T-helper 1 cell treated with Interleukin-12 subunit alpha and Interleukin-12 subunit beta and Interleukin-4 antibody, amounts not matched to agents 30 μg/mL and 1 μg/mL, for 36 hours (primary cell): ENCODE measurements at regions not wholly inside any gene's neighbourhood (a gene's known extent, or its start where the extent isn't known, plus 50 kb on each side); places are given as distances from the start of the nearest gene placed in this dataset.

Experiments
- H3K27ac Mint-ChIP-seq: one replicate; pipeline ENCODE4 v1.8.0; 2021; ENCODE audit warnings: mild to moderate bottlenecking, mixed read lengths
- H3K27me3 Mint-ChIP-seq: one replicate; pipeline ENCODE4 v1.8.0; 2021; ENCODE audit warnings: low read depth, mixed read lengths
- H3K36me3 Mint-ChIP-seq: one replicate; pipeline ENCODE4 v1.8.0; 2021; ENCODE audit warnings: low read depth, mixed read lengths
- H3K4me1 Mint-ChIP-seq: one replicate; pipeline ENCODE4 v1.8.0; 2021; ENCODE audit warnings: low read depth, mixed read lengths
- H3K4me3 Mint-ChIP-seq: one replicate; pipeline ENCODE4 v1.8.0; 2021; ENCODE audit warnings: mild to moderate bottlenecking, moderate library complexity, mixed read lengths
- H3K9me3 Mint-ChIP-seq: one replicate; pipeline ENCODE4 v1.8.0; 2021; ENCODE audit warnings: mixed read lengths

- Mint-ChIP-seq H3K27ac (no peak overlapping the region), H3K27me3 (peaks cover 4% of the 10 kb centered on the region), H3K36me3 (no peaks in the 10 kb centered on the region), H3K4me3 (no peak overlapping the region), H3K9me3 (peaks cover 13% of the 10 kb centered on the region), H3K4me1 (no peaks in the 10 kb centered on the region)
Observed at GRCh38 chr3:106628407-106628806, 748.8 kb upstream of the CCDC54 start.

- no peaks in the 10 kb centered on the region for H3K36me3 Mint-ChIP-seq
- peaks cover 4% of the 10 kb centered on the region for H3K9me3 Mint-ChIP-seq
- H3K4me3 Mint-ChIP-seq = no peak overlapping the region
- H3K27me3 Mint-ChIP-seq = peaks cover 4% of the 10 kb centered on the region
- H3K4me1 Mint-ChIP-seq = no peaks in the 10 kb centered on the region
- no peak overlapping the region for H3K27ac Mint-ChIP-seq
Observed at GRCh38 chr3:106629215-106629832, 747.9 kb upstream of the CCDC54 start.

- Mint-ChIP-seq H3K27me3 (peaks cover 8% of the 10 kb centered on the region), H3K27ac (no peak overlapping the region), H3K4me1 (no peaks in the 10 kb centered on the region), H3K36me3 (no peaks in the 10 kb centered on the region), H3K9me3 (no peaks in the 10 kb centered on the region), H3K4me3 (no peak overlapping the region)
Observed at GRCh38 chr3:106631373-106632108, 745.7 kb upstream of the CCDC54 start.

GRCh38 chr3:106635271-106635670, 742.0 kb upstream of the CCDC54 start:
- Mint-ChIP-seq H3K27me3 (peaks cover 4% of the 10 kb centered on the region), H3K27ac (no peak overlapping the region), H3K4me1 (no peaks in the 10 kb centered on the region), H3K9me3 (no peaks in the 10 kb centered on the region), H3K4me3 (no peak overlapping the region), H3K36me3 (no peaks in the 10 kb centered on the region)

- peaks cover 4% of the 10 kb centered on the region for H3K27me3 Mint-ChIP-seq
- no peak overlapping the region for H3K4me3 Mint-ChIP-seq
- no peak overlapping the region for H3K27ac Mint-ChIP-seq
- H3K36me3 Mint-ChIP-seq = no peaks in the 10 kb centered on the region
- H3K9me3 Mint-ChIP-seq = no peaks in the 10 kb centered on the region
- no peaks in the 10 kb centered on the region for H3K4me1 Mint-ChIP-seq
Observed at GRCh38 chr3:106635826-106636225, 741.4 kb upstream of the CCDC54 start.

DNA sequence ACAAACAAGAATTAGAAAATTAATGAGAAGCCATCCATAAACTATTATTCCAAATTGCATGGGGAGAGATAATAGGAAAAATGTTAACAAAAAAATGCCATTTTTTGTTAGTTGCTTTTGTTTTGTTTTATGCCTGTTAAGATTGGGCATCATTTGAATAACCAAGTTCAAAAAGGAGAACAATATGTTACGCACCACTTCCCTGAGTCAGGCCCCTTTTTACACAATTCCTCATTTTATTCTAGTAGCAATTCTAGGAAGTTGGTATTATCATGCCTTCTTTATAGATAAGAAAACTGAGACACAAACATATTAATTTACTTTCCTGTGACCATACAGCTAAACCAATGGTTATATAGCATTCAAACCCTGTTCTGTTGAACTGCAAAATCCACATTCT, 736.9 kb upstream of the CCDC54 start:
- H3K4me3 Mint-ChIP-seq = no peak overlapping the region
- H3K9me3 Mint-ChIP-seq = no peaks in the 10 kb centered on the region
- H3K27me3 Mint-ChIP-seq = peaks cover 5% of the 10 kb centered on the region
- no peaks in the 10 kb centered on the region for H3K4me1 Mint-ChIP-seq
- H3K27ac Mint-ChIP-seq = no peak overlapping the region
- H3K36me3 Mint-ChIP-seq = no peaks in the 10 kb centered on the region

GRCh38 chr3:106642161-106642560, 735.1 kb upstream of the CCDC54 start:
- H3K9me3 Mint-ChIP-seq = no peaks in the 10 kb centered on the region
- no peaks in the 10 kb centered on the region for H3K4me1 Mint-ChIP-seq
- no peak overlapping the region for H3K27ac Mint-ChIP-seq
- H3K36me3 Mint-ChIP-seq = no peaks in the 10 kb centered on the region
- H3K27me3 Mint-ChIP-seq = peaks cover 5% of the 10 kb centered on the region
- no peak overlapping the region for H3K4me3 Mint-ChIP-seq

DNA sequence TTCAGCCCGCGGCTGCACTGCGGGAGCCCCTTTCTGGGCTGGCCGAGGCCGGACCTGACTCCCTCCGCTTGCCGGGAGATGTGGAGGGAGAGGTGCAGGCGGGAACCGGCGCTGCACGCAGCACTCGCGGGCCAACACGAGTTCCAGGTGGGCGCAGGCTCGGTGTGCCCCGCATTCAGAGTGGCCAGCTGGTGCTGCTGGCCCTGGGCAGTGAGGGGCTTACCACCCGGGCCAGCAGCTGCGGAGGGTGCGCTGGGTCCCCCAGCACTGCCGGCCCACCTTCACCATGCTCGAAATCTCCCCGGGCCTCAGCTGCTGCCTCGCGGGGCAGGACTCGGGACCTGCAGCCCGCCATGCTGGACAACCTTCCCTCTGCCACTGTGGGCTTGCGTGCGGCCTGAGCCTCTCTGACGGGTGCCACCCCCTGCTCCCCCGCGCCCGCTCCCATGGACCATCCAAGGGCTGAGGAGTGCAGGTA, 733.5 kb upstream of the CCDC54 start:
- Mint-ChIP-seq H3K36me3 (no peaks in the 10 kb centered on the region), H3K4me1 (no peaks in the 10 kb centered on the region), H3K27me3 (peaks cover 9% of the 10 kb centered on the region), H3K27ac (no peak overlapping the region), H3K9me3 (no peaks in the 10 kb centered on the region), H3K4me3 (no peak overlapping the region)

- Mint-ChIP-seq H3K27ac (no peak overlapping the region), H3K9me3 (no peaks in the 10 kb centered on the region), H3K36me3 (no peaks in the 10 kb centered on the region), H3K27me3 (no peaks in the 10 kb centered on the region), H3K4me3 (no peak overlapping the region), H3K4me1 (no peaks in the 10 kb centered on the region)
Observed at GRCh38 chr3:106673926-106674569, 703.2 kb upstream of the CCDC54 start.

GRCh38 chr3:106675451-106675850, 701.8 kb upstream of the CCDC54 start:
- no peaks in the 10 kb centered on the region for H3K36me3 Mint-ChIP-seq
- H3K4me3 Mint-ChIP-seq = no peak overlapping the region
- H3K27me3 Mint-ChIP-seq = no peaks in the 10 kb centered on the region
- no peaks in the 10 kb centered on the region for H3K9me3 Mint-ChIP-seq
- H3K4me1 Mint-ChIP-seq = no peaks in the 10 kb centered on the region
- H3K27ac Mint-ChIP-seq = no peak overlapping the region

GRCh38 chr3:106678657-106679390, 698.4 kb upstream of the CCDC54 start:
- H3K4me1 Mint-ChIP-seq = no peaks in the 10 kb centered on the region
- no peaks in the 10 kb centered on the region for H3K9me3 Mint-ChIP-seq
- no peaks in the 10 kb centered on the region for H3K27me3 Mint-ChIP-seq
- no peak overlapping the region for H3K27ac Mint-ChIP-seq
- no peaks in the 10 kb centered on the region for H3K36me3 Mint-ChIP-seq
- H3K4me3 Mint-ChIP-seq = no peak overlapping the region

GRCh38 chr3:106683953-106684620, 693.2 kb upstream of the CCDC54 start:
- no peaks in the 10 kb centered on the region for H3K27me3 Mint-ChIP-seq
- no peak overlapping the region for H3K27ac Mint-ChIP-seq
- no peaks in the 10 kb centered on the region for H3K36me3 Mint-ChIP-seq
- H3K9me3 Mint-ChIP-seq = no peaks in the 10 kb centered on the region
- H3K4me1 Mint-ChIP-seq = no peaks in the 10 kb centered on the region
- no peak overlapping the region for H3K4me3 Mint-ChIP-seq

- H3K36me3 Mint-ChIP-seq = no peaks in the 10 kb centered on the region
- H3K4me3 Mint-ChIP-seq = no peak overlapping the region
- H3K4me1 Mint-ChIP-seq = no peaks in the 10 kb centered on the region
Observed at GRCh38 chr3:106685745-106686144, 691.5 kb upstream of the CCDC54 start.

GRCh38 chr3:106687905-106688304, 689.3 kb upstream of the CCDC54 start:
- Mint-ChIP-seq H3K27me3 (no peaks in the 10 kb centered on the region), H3K9me3 (no peaks in the 10 kb centered on the region), H3K27ac (no peak overlapping the region), H3K36me3 (no peaks in the 10 kb centered on the region), H3K4me1 (no peaks in the 10 kb centered on the region), H3K4me3 (no peak overlapping the region)

More at GRCh38 chr3:106685745-106686144, 691.5 kb upstream of the CCDC54 start:
- Mint-ChIP-seq H3K27me3 (no peaks in the 10 kb centered on the region), H3K9me3 (no peaks in the 10 kb centered on the region), H3K27ac (no peak overlapping the region)
